Lower leg skin (tissue), 4 donors: ENCODE measurements at regions not wholly inside any gene's neighbourhood (a gene's known extent, or its start where the extent isn't known, plus 50 kb on each side); places are given as distances from the start of the nearest gene placed in this dataset.
A peak's percentile ranks its signal among the peaks of the same experiment; 100 is the strongest.

Source experiments
- DNase-seq, 2 donors: peaks; one replicate each; pipeline ENCODE4 v3.0.0-alpha.2; 2019; ENCODE audit warnings: low spot score in 2 of 2
- H3K4me3 ChIP-seq: fragments of 200-600 bp; sonication (generic); 2 replicates; pipeline ENCODE4 v1.5.1; 2017; ENCODE audit warnings: mild to moderate bottlenecking, low read depth; ENCODE audit not compliant: poor library complexity, severe bottlenecking
- CTCF ChIP-seq, 3 donors: fragments of 450-650 bp; IDR thresholded peaks; one replicate each; pipeline ENCODE4 v1.5.1; 2016; ENCODE audit warnings: antibody characterized with exemption in 3 of 3, mild to moderate bottlenecking in 3 of 3, moderate library complexity in 2 of 3
- POLR2A ChIP-seq, 2 donors: fragments of 450-650 bp; IDR thresholded peaks; one replicate each; pipeline ENCODE4 v1.6.1; 2016 to 2017; ENCODE audit warnings: antibody characterized with exemption in 2 of 2, mild to moderate bottlenecking in 1 of 2, moderate library complexity in 1 of 2
- WGBS, 2 donors: methylation state at CpG; one replicate each; pipeline ENCODE4 v1.1.5; 2018; 5-methylcytosine and 5-hydroxymethylcytosine counted together
- intact Hi-C: fragments of 100-400 bp; cut with DNase I; formaldehyde crosslinking; loops from one replicate; pipeline ENCODE4 v1.15.0; 2023; ENCODE audit warnings: low total_unique reads

- H3K4me3 ChIP-seq: no peak overlapping the region
- WGBS, 2 donors: 97% methylated on average over 4 of the region's 4 CpGs
- DNase-seq: peak in 1 of 2 donors; percentile 65
- TF ChIP-seq POLR2A (IDR thresholded peaks at IDR 0.05): no peak
- no peak for TF ChIP-seq CTCF (IDR thresholded peaks at IDR 0.05)
- intact Hi-C loops: no loop called here
Observed at GRCh38 chr2:239634769-239635168, 233.9 kb upstream of the HDAC4 start.

GRCh38 chr2:239630618-239631286 lies 229.9 kb upstream of the HDAC4 start:
- H3K4me3 ChIP-seq: no peak overlapping the region
- intact Hi-C loops: no loop called here
- 28 to 37% methylated on average over 13 of the region's 13 CpGs for WGBS, 2 donors
- TF ChIP-seq CTCF (IDR thresholded peaks at IDR 0.05): no peak
- TF ChIP-seq POLR2A (IDR thresholded peaks at IDR 0.05): no peak
- DNase-seq: peak; percentile 79 to 90

GRCh38 chr2:239629926-239630617 lies 229.3 kb upstream of the HDAC4 start:
- intact Hi-C loops: no loop called here
- peak in 1 of 2 donors; percentile 70 for DNase-seq
- WGBS, 2 donors: 59% methylated on average over 7 of the region's 7 CpGs
- TF ChIP-seq POLR2A (IDR thresholded peaks at IDR 0.05) (no peak), CTCF (IDR thresholded peaks at IDR 0.05) (no peak)
- H3K4me3 ChIP-seq: no peak overlapping the region

GRCh38 chr2:239626961-239627592 lies 226.3 kb upstream of the HDAC4 start:
- H3K4me3 ChIP-seq: no peak overlapping the region
- intact Hi-C loops: no loop called here
- WGBS, 2 donors: 67 to 70% methylated on average over 6 to 15 of the region's 16 CpGs
- DNase-seq: no peak
- TF ChIP-seq POLR2A (IDR thresholded peaks at IDR 0.05) (no peak), CTCF (IDR thresholded peaks at IDR 0.05) (no peak)

- no peak for DNase-seq
- H3K4me3 ChIP-seq: no peak overlapping the region
- 89 to 91% methylated on average over 8 of the region's 8 CpGs for WGBS, 2 donors
- intact Hi-C loops: no loop called here
- no peak for TF ChIP-seq CTCF (IDR thresholded peaks at IDR 0.05)
- no peak for TF ChIP-seq POLR2A (IDR thresholded peaks at IDR 0.05)
Observed at GRCh38 chr2:239625971-239626734, 225.3 kb upstream of the HDAC4 start.
